Glutamatergic neuron (in vitro differentiated cells): ENCODE measurements at regions not wholly inside any gene's neighbourhood (a gene's known extent, or its start where the extent isn't known, plus 50 kb on each side); places are given as distances from the start of the nearest gene placed in this dataset.
"Not testable (repeated sequence)": the region's sequence is repeated elsewhere in the genome, so short reads cannot be mapped to it uniquely, and the experiment has no call there.

Source experiments
- DNase-seq: peaks from one replicate; pipeline ENCODE4 v3.0.0; 2022
- H3K27ac Mint-ChIP-seq: one replicate; pipeline ENCODE4 v1.8.0; 2020; ENCODE audit warnings: mild to moderate bottlenecking, mixed read lengths, inconsistent platforms; ENCODE audit not compliant: unreplicated experiment
- H3K27me3 Mint-ChIP-seq: one replicate; pipeline ENCODE4 v1.8.0; 2020; ENCODE audit warnings: mild to moderate bottlenecking, moderate library complexity, mixed read lengths, inconsistent platforms; ENCODE audit not compliant: unreplicated experiment
- H3K36me3 Mint-ChIP-seq: one replicate; pipeline ENCODE4 v1.8.0; 2020; ENCODE audit warnings: mild to moderate bottlenecking, mixed read lengths, inconsistent platforms; ENCODE audit not compliant: unreplicated experiment
- H3K4me1 Mint-ChIP-seq: one replicate; pipeline ENCODE4 v1.8.0; 2020; ENCODE audit warnings: mild to moderate bottlenecking, low read depth, mixed read lengths, inconsistent platforms; ENCODE audit not compliant: unreplicated experiment
- H3K4me3 Mint-ChIP-seq: one replicate; pipeline ENCODE4 v1.8.0; 2020; ENCODE audit warnings: mild to moderate bottlenecking, mixed read lengths, inconsistent platforms; ENCODE audit not compliant: unreplicated experiment
- H3K9me3 Mint-ChIP-seq: one replicate; pipeline ENCODE4 v1.8.0; 2020; ENCODE audit warnings: mild to moderate bottlenecking, moderate library complexity, mixed read lengths, inconsistent platforms; ENCODE audit not compliant: unreplicated experiment
- TF ChIP-seq, protein P1 (sequence below): fragments of 200-600 bp; sonication (generic); IDR thresholded peaks from one replicate; pipeline ENCODE4 v1.5.0; 2021; ENCODE audit not compliant: partially characterized antibody, unreplicated experiment

GRCh38 chr20:30484009-30484748 lies 773.3 kb upstream of the DEFB115 start:
- no peak overlapping the region for H3K4me3 Mint-ChIP-seq
- peaks cover 20% of the 10 kb centered on the region for H3K36me3 Mint-ChIP-seq
- DNase-seq: no peak
- no peak overlapping the region for H3K27ac Mint-ChIP-seq
- H3K4me1 Mint-ChIP-seq: no peaks in the 10 kb centered on the region
- TF ChIP-seq, protein P1, sequence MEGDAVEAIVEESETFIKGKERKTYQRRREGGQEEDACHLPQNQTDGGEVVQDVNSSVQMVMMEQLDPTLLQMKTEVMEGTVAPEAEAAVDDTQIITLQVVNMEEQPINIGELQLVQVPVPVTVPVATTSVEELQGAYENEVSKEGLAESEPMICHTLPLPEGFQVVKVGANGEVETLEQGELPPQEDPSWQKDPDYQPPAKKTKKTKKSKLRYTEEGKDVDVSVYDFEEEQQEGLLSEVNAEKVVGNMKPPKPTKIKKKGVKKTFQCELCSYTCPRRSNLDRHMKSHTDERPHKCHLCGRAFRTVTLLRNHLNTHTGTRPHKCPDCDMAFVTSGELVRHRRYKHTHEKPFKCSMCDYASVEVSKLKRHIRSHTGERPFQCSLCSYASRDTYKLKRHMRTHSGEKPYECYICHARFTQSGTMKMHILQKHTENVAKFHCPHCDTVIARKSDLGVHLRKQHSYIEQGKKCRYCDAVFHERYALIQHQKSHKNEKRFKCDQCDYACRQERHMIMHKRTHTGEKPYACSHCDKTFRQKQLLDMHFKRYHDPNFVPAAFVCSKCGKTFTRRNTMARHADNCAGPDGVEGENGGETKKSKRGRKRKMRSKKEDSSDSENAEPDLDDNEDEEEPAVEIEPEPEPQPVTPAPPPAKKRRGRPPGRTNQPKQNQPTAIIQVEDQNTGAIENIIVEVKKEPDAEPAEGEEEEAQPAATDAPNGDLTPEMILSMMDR: no peak
- peaks cover 22% of the 10 kb centered on the region for H3K9me3 Mint-ChIP-seq
- peaks cover 14% of the 10 kb centered on the region for H3K27me3 Mint-ChIP-seq

- DNase-seq: no peak
- Mint-ChIP-seq H3K36me3 (peaks cover 20% of the 10 kb centered on the region), H3K9me3 (peaks cover 22% of the 10 kb centered on the region), H3K4me3 (no peak overlapping the region), H3K27me3 (peaks cover 15% of the 10 kb centered on the region), H3K4me1 (no peaks in the 10 kb centered on the region), H3K27ac (no peak overlapping the region)
- TF ChIP-seq, protein P1: no peak
These were observed 772.8 kb upstream of the DEFB115 start for GRCh38 chr20:30484749-30485070.

GRCh38 chr20:30485331-30486102 lies 771.9 kb upstream of the DEFB115 start:
- H3K27me3 Mint-ChIP-seq: peaks cover 16% of the 10 kb centered on the region
- no peak for DNase-seq
- H3K4me3 Mint-ChIP-seq: no peak overlapping the region
- peaks cover 20% of the 10 kb centered on the region for H3K36me3 Mint-ChIP-seq
- H3K27ac Mint-ChIP-seq: no peak overlapping the region
- TF ChIP-seq, protein P1: no peak
- H3K4me1 Mint-ChIP-seq: no peaks in the 10 kb centered on the region
- H3K9me3 Mint-ChIP-seq: peaks cover 22% of the 10 kb centered on the region

- peaks cover 22% of the 10 kb centered on the region for H3K9me3 Mint-ChIP-seq
- no peak for DNase-seq
- TF ChIP-seq, protein P1: no peak
These were observed 771.4 kb upstream of the DEFB115 start for GRCh38 chr20:30486103-30486478.

DNA sequence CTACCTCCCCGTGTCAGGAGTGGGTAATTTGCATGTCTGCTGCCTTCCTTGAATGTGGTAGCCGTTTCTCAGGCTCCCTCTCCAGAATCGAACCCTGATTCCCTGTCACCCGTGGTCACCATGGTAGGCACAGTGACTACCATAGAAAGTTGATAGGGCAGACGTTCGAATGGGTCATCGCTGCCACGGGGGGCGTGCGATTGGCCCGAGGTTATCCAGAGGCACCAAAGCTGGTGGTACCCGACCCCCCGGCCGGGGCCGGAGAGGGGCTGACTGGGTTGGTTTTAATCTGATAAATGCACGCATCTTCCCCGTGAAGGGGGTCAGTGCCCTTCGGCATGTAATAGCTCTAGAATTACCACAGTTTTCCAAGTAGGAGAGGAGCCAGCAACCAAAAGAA lies 770.0 kb upstream of the DEFB115 start:
- peaks cover 22% of the 10 kb centered on the region for H3K9me3 Mint-ChIP-seq
- peak overlapping the region; percentile 43 for H3K4me3 Mint-ChIP-seq
- H3K27me3 Mint-ChIP-seq: peaks cover 19% of the 10 kb centered on the region
- not testable (repeated sequence) for H3K27ac Mint-ChIP-seq, DNase-seq, H3K4me1 Mint-ChIP-seq
- H3K36me3 Mint-ChIP-seq: peaks cover 26% of the 10 kb centered on the region

More at GRCh38 chr20:30486103-30486478, 771.4 kb upstream of the DEFB115 start:
- H3K4me3 Mint-ChIP-seq: no peak overlapping the region
- H3K4me1 Mint-ChIP-seq: no peaks in the 10 kb centered on the region
- H3K27me3 Mint-ChIP-seq: peaks cover 18% of the 10 kb centered on the region
- peaks cover 25% of the 10 kb centered on the region for H3K36me3 Mint-ChIP-seq
- no peak overlapping the region for H3K27ac Mint-ChIP-seq
